ENCODE measurements at regions not wholly inside any gene's neighbourhood (a gene's known extent, or its start where the extent isn't known, plus 50 kb on each side); places are given as distances from the start of the nearest gene placed in this dataset.
A peak's percentile ranks its signal among the peaks of the same experiment; 100 is the strongest.

DNA sequence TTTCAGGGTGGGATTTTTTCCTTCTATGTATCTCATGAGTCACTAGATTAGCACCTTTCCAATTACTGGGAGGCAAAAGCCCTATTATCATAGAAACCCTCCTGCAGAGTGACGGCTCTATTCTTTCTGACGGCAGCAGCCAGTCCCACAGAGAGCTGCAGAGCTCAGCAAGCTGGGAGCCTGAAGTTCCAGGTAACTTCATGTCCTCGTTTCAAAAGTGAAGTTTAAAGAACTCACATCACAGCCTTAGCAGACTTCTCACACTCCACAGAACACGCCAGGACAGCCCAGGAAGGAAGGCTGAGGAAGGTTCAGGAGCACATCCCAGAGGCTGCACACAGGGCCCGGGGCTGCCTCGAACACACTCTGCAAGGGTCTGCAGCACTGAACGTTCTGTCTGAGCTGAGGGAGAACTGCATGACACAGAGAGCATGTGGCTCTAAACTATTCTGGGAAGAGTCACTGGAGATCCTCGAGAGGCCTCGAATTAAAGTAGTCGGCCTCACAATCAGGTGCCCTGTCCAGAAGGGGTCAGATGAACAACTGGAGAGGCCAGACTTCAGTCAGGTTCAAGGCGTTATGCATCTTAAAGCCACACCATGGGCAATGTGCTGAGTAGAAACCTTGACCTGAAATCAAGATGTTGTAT lies 104.2 kb upstream of the DRD2 start:
- no peak for DNase-seq

DNA sequence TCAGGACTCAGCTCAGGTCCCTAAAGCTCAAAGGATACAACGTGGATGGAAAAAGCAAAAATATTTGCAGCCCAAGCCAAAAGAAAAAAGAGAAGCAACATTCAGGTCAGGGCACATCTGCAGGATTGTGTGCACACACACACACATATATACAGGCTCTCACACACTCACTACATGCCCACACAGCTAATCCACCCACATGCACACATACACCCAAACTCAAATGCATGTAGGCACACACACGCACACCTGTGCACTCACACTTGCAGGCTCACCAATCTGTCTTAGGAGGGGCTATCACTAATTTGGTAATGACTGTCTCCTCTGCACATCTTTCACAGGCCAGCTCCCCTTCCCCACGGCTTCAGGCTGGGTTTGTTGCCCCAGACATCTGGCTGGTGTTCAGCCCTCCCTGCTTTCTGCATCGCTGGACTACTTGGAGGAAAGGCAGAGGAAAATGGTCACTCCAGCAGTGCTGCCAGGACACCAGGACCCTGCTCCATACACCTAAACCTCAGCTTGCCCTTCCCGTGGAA lies 103.6 kb upstream of the DRD2 start:
- DNase-seq: no peak

DNA sequence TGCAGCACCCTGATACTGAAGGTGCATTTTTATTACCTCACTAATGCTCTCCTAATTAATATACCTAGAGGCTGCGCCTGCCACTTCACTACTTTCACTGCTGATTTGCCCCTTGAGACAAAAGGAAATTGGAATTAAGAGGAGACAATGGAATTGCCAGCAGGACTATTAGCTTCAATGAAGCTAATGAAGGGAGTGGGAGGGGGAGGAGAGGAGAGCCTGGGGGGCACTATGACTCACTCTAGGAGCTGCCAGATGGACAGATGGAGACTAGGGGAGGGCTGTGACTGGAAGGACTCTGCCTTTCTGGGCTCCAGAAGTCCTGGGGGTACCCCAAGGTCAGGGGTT lies 102.8 kb upstream of the DRD2 start:
- DNase-seq: no peak

DNA sequence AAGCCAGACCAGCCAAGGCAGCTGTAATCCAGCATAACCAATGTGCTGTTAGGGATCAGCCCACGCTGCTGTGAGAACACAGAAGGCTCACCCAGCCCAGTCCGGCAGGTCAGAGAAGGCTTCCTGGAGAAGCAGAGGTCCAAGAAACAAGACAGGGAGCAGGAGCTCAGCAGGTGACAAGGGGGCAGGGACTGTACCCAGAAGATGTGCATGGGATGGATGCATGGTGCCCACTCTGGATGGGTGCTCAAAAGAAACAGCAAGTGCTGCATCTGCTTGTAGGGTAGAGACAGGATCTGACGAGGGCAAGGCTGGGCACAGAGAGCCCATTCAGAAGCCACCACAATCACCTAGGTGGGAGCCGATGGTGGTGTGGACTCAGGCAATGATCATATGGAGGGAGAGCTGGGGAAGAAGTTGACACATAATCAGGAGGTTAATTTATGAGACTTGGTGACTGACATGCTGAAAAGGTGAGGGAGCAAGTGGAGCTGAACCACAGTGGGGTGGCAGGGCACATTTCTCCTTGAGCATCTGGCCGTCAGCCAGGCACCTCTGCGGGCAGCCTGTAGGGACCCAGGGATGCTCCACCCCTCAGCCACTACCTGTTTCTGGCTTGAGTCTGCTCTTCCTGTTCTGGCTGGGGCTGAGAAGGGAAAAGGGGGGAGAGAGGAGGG lies 102.3 kb upstream of the DRD2 start:
- DNase-seq: no peak

DNA sequence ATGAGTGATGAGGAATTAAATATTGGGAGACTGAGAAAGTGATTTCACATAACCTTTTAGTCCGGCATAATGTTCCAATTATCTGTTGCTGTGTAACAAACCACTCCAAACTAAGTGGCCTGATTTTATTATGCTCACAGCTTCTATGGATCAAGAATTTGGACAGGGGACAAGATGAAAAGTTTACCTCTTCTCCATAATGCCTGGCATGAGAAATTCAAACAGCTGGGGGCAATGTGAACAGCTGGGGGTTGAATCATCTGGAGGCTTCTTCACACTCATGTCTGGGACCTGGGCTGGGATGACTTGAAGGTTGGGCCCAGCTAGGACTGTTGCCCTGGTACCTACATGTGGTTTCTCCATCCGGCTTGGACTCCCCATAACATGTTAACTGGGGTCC lies 99.4 kb upstream of the DRD2 start:
- peak; percentile 13 for DNase-seq

DNA sequence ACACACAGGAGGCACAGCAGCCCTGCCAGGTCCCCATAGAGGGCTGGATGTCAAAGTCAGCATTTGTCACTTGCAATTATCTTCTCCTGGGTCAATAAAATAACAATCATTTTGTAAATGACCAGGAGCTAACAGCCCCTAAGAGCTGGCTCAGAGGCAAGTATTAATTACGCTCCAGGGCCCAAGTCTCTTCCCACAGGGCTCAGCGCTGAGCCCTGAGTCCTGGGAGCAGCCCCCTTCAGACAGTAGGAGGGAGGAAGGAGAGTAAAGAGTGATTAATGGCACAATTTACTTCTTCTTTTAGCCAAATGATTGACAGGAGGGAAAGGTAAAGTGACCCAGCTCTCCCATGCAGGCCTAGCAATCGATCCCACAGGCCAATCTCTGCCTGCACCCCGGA lies 99.0 kb upstream of the DRD2 start:
- DNase-seq: no peak

DNA sequence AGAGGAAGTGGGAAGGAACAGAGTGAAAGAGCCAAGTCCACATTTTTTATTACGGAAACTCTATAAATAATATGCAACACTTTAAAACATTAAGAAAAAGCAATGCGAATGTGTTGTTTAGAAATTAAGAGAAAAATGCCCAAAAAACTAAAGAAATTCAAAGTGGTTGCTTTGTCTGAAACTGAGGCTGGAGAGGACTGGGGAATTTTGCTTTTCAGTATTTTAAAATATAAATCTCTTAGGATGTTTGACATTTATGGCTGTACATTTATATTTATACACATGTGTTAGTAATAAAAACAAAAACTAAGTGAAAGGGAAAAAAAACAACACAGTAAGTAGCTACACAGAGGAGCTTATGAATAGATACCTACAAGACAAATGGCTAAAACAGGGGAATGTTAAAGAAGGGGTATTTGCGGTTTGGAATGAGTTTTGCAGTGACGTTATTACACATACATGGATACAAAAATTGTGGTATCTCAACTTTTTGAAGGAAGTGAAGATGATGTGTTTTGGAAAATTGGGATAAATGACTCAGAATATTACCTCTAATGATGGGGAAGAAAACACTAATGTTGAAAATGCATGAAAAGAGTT lies 97.0 kb upstream of the DRD2 start:
- peak; percentile 71 for DNase-seq

DNA sequence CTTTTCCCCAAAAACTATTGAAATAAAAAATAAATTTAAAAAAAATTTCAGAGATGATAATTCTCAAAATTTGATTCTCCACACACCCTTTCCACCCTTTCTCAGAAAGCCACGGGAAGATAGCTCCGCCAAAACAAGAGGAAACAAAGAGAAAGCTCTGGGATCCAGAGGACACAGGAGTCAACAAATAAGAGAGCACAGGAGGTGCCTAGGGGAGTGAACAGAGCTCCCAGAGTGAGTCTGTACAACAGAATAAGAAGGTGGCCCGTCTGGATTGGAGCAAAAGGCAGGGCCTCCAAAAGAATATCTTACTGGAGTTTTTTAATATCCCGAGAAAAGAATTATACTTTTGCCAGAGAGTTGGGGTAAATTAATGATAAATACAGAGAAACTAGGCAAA lies 96.3 kb upstream of the DRD2 start:
- no peak for DNase-seq

DNA sequence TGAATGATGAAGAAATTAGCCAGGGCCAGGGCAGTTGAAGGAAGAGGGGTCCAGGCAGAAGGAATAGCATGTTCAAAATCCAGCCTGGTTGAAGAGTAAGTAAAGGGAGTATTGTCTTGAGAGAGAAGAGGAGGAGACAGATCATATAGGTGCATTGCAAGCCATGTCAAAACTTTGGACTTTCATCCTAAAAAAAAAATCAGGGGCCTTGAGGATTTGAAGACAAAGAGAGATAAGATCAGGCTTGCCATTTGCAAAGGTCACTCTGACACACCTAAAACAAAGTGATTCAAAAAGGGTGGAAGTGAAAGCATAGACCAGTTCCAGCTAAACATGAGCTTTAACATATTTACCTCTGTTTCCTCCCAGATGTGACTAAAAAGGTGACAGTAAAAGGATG lies 95.7 kb upstream of the DRD2 start:
- no peak for DNase-seq

DNA sequence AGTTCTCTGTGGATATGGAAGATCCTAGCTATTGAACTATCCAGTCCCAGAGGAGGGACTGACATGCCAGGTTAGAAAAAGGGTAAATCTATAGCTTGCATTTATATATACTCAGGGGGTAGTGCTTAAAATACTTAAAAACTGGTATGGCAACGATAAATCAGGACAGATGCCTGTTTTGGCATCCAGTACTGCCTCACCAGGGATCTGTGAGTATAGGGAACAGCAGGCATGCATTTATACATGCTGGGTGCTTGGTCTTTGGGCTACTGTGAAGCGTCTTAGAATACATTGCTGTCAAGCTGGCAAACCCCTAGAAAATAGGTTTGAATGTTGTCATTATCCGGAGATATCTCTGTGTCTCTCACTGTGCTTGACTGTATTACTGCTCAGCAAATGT lies 94.2 kb upstream of the DRD2 start:
- no peak for DNase-seq

DNA sequence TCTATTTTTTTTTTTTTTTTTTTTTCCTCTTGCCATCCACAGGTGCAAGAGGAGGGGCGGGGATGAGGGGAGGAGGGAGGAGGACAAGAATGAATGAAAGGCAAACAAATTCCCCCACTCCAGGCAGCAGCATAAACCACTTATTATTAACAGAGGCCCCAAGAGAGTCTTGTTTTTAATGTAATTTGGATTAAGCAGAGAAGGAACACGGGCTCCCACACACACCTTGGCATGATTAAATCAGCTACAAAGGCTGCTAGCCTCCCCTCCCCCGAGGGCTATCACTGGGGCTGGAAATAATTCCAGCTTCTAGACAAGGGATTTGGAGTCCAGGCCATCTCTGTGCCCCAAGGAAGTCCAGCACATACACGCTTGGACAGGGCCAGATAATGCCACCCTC lies 93.4 kb upstream of the DRD2 start:
- no peak for DNase-seq

DNA sequence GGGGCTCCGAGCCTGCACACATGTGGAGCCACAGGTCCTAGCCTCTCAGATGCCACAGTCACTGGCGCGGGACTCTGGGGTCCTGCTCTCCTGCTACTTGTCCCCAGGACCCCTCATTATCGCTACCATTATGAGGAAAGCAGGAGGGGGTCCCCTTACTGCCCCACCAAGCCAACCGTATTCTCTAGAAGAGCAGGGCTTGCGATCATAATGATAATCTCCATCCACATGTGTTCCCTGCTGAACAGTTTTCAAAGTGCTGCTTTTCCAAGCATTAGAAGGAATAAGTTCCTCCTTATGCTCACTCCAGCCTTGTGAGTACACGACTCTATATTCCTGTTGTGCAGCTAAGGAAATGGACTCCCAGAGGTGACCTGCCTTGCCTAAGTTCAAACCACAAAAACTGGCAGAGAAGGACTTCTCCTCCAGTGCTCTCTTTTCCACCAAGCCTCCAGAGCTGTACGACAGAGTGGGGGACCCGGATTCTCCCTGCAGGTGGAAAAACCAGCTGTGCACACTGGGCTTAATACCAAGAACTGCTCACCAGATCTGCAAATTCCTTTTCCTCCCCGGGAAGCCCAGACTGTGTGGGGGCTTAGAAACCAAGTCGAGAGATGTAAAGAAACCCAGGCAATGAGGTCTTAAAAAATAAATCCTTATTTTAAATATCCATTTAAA lies 92.8 kb upstream of the DRD2 start:
- DNase-seq: no peak

DNA sequence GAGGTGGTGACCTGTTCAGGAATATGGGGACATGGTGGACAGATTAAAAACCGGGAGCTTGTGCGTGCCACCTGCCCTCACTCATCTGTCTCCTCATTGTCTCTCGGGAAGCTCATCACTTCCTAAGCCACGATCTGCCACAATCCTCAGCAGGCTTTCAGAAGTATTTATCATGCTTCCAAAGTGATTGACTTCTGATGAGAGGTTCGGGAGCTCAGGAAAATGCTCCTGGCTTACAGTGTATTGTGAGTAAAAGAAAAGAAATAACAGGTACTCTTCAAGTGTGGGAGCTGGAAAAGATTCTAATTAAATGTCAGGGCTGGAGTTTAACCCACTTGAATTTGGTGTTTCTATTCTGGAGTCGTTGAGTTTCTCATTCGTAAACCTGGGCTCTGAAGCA lies 91.9 kb upstream of the DRD2 start:
- DNase-seq: no peak

DNA sequence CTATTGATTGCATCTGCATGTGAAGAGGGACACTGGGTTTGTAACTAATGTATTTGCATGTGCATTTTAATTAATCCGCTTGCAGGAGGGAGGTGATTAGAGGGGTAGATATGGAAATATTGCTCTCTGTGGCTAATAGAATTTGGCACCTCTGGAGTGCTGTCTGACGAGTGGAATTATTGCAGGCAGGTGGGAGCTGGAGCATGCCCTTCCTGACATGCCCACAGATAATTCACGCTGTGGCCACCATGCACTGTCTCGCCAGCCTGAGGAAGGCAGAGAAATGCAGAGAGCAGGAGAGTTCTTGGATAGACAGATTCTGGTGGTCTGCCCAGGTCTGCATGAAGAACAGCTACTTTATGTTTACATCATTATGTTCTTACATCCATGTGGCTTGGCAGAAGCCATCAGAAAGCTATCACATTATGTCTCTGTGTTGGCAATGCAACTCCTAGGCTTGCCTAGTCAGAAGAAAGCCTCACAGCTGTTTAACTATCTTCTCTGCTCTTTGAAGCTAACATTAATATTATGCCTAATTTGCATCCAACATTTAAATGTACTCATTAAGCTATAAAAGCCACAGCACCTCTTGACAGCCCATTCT lies 89.4 kb upstream of the DRD2 start:
- DNase-seq: no peak

DNA sequence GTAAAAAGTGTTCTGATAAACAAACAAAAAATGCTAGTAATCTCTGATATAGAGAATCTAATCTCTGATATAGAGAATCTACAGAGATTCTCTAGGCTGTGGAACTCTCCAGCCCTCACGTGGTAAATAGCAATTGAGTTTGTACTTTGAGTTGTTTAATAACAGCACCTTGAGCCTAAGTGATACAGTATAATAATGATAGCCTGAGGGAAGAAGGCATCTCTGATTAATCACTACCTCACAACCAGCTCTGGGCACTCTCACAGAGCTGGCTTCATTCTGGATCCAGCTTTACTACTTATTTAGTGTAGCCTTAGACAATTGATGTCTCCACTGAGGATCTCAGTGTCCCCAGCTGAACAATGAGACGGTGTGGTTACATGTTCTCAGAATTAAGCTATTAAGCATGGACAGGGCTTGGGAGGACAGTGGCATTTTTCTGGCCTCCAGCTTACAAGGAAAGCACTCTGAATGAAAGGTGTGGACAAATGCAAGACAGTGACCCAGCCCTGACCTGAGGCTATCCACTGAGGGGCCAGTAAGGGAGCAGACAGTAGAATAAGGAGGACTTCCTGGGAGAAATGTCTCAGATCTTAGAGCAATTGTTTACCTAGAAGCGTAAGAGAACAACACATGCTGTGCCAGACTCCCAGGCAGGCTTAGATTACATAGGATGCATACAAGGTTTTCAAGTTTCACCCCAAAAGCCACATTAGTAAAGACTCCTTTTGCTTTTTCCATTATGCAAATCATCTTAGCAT lies 88.7 kb upstream of the DRD2 start:
- DNase-seq: no peak

DNA sequence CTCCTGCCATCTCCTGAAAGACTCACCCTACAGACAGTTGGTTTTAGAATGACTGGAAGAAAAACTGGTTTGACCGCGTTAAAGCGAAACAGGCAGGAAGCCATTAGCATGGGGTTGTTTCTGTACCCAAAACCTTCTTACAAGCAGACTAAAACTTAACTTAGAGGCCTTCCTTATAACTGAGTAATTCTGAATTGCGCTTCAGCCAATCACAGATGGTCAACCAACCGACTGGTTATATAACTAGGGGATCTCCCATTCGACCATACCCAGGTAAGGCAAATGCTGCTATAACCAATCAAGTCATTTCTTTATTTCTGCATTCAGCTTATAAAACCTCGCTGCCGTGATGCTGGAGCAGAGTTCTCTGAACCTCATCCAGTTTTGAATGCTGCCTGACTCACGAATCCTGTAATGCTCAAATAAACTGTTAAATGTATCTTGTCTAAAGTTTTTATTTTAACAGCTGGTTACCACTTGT lies 87.8 kb upstream of the DRD2 start:
- no peak for DNase-seq

DNA sequence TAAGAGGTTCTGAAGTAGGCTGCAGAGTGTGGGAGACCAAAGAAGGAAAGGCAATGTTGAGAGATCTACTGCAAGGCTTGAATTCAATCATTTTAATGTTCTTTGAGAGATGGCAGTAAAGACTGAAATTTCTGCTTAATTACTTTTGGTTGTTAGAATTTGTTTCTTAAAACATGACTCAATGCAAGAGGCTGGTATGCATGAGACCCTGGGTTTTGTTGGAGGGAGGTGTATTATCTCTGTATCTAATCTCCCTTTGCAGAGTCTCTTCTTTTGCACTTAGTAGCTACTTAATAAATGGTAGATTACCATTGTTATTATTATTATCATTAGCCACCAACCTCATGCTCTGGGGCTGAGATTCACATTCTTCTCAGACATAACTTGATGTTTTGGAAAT lies 87.4 kb upstream of the DRD2 start:
- no peak for DNase-seq

DNA sequence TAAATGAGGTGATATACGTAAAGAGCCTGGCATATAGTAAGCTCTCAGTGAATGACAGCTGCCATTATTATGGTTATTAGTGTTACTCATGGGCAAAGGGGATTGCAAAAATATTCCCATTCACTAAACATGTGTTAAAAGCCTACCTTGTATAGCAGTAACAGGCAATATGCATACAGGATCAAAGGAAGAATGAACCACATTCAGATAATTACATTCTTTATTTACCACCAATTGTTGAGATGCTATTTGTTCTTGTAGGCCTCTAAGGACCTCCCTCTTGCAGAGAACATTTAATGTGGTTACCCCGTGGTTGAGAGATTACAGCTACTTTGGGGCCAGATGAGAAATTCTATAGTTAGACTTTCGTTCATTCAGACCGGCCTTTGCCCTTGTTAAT lies 82.7 kb upstream of the DRD2 start:
- DNase-seq: no peak

DNA sequence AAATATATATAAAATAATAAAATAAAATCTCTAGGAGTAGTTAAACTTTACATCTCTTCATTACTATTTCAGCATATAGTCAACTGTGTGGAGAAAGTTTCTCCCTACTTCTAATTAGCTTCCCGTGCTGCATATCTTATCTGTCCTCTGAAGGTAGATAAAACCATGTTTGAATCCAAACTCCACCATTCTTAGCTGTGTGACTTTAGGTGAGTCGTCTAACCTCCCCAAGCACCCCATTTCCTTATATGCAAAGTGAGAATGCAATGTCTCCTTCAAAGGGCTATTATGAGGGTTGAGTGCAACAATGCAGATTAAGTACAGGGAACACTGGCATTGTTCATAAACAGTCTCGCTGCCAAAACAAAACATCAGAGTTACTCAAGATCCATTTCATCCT lies 80.8 kb upstream of the DRD2 start:
- no peak for DNase-seq

DNA sequence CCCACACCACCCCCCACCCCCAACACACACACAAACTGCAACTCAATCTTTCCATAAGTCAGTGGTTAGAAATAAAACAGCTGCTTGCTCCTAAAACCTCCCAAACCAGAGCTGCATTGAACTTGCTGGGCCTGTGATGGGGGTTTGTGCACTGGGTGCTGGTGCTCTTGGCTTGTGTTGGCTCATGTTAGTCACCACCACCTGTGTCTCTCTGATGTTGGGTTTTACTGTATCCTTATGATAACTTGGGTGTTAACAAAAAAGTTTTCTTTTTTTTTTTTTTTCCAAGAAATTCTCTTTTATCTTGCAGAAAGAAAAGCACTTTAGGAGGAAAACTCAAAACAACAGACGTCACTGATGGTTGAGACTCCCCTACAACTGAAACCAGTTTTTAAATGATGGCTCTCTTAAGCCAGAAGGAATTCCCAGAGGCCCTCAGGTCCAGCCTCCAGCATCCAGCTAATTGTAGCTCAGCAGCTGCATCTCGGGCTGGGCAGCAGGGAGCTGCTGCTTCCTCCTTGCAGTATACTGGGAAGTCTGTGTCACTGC lies 79.9 kb upstream of the DRD2 start:
- DNase-seq: no peak

DNA sequence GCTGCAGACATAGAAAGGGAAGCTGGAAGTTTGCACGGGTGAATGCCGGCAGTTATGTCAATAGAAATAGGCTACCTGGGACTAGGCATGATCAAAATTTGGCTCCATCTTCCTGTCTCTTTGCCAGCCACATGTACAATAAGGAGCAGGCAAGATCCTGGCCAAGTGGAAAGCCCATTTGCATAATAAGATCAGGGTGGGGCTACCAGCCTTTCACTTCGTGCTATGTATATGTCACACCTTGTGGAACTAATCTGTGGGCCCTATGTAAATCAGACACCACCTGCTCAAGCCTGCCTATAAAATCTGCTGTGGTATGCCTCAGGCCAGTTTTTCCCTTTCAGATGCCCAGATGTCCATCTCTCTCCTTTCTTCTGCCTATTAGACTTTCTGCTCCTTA lies 79.3 kb upstream of the DRD2 start:
- DNase-seq: no peak

DNA sequence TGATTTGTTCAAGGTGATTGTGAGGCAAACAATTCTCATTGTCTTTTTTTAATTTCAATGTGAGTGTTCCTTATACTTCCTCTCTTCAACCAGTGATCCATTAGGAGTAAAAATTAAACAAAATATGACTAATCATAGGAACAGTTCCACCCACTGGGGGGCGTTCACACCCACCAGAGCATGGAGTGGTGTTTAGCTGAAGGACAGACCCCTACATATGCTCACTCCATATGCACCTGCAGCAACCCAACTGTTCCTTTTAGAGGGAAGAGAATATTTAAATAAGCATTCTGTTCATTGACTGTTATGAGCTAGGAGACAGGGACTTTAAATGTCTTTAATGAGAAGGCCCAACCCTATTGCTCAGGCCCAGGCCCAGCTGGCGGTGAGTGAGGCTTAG lies 78.7 kb upstream of the DRD2 start:
- DNase-seq: peak; percentile 22
